ENCODE measurements at regions not wholly inside any gene's neighbourhood (a gene's known extent, or its start where the extent isn't known, plus 50 kb on each side); places are given as distances from the start of the nearest gene placed in this dataset.
"Not testable (repeated sequence)": the region's sequence is repeated elsewhere in the genome, so short reads cannot be mapped to it uniquely, and the experiment has no call there.

DNA sequence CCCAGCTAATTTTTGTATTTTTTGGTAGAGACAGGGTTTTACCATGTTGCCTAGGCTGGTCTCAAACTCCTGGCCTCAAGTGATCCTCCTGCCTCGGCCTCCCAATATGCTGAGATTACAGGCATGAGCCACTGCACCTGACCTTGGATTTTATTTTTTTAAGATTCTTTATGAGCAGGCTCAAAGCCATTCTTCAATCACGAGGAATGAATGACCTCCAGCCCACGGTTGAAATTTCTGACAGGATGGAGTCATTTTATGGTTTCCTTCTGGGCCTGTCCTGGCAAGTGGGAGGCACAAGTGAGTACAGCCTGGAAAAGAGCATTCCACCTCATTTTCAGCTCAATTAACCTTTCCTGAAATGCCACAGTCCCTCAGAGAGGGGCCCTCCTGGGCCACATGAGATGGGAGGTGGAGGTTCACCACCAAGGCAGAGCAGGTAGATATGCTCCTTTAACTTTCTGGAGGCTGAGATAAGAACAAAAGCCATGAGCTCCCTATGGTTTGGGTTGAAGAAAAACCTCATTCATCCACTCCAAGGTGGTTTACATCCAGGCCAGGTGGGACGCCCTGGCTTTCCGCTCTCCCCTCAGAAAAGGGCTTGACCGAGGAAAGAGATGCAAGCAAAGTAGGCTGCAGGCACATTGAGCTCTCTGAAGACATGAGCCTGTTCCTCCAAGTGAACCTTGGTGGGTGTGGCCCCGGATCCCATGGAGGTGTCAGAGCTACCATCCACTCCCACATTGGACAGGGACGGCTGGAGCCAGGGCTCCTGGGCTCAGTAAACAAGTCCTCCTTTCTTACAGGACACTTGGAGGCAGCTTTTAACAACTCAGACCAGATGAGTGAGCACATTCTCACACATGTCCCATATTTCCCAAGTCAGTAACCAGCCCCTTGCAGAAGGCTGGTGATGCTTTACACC, 208.5 kb upstream of the SSTR4 start:
- peaks cover 0 to 2% (median 0%) of the 10 kb centered on the region in 12 donors for H3K9me3 ChIP-seq
- no peak for DNase-seq
- H3K4me3 ChIP-seq = no peak overlapping the region
- ATAC-seq = no peak
- TF ChIP-seq, protein P1, sequence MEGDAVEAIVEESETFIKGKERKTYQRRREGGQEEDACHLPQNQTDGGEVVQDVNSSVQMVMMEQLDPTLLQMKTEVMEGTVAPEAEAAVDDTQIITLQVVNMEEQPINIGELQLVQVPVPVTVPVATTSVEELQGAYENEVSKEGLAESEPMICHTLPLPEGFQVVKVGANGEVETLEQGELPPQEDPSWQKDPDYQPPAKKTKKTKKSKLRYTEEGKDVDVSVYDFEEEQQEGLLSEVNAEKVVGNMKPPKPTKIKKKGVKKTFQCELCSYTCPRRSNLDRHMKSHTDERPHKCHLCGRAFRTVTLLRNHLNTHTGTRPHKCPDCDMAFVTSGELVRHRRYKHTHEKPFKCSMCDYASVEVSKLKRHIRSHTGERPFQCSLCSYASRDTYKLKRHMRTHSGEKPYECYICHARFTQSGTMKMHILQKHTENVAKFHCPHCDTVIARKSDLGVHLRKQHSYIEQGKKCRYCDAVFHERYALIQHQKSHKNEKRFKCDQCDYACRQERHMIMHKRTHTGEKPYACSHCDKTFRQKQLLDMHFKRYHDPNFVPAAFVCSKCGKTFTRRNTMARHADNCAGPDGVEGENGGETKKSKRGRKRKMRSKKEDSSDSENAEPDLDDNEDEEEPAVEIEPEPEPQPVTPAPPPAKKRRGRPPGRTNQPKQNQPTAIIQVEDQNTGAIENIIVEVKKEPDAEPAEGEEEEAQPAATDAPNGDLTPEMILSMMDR (IDR thresholded peaks at IDR 0.05) = no peak
- no peak for TF ChIP-seq POLR2A (IDR thresholded peaks at IDR 0.05)
- 81 to 92% (median 86%) methylated on average over 6 to 8 of the region's 8 CpGs for WGBS, 4 donors
- H3K27ac ChIP-seq = no peak overlapping the region
- H3K27me3 ChIP-seq = peaks cover 0 to 5% (median 0%) of the 10 kb centered on the region in 9 donors
- no peaks in the 10 kb centered on the region for H3K4me1 ChIP-seq
- intact Hi-C loops (cut with DNase I) = no loop called here
- no peaks in the 10 kb centered on the region for H3K36me3 ChIP-seq

DNA sequence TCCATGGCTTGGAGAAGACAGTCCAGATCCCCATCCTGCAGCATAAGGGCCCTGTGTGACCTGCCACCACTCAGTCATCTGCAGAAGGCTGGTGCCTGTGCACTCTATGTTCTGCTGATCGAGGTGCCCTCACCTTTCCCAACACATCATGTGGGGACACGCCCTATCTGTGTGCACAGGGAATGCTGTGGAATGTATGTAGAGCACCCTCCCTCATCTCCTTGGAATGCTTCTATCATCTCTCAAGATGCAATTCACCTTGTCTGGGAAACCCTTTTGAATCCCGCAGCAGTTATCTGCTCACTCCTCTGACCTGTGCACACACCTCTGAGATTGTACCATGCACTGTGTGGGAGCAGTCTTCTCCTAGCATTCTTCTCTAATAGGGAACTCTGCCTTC, 207.2 kb upstream of the SSTR4 start:
- Histone ChIP-seq H3K4me1 (no peaks in the 10 kb centered on the region), H3K27me3 (peaks cover 0 to 5% (median 0%) of the 10 kb centered on the region in 9 donors), H3K9me3 (peaks cover 0 to 2% (median 0%) of the 10 kb centered on the region in 12 donors), H3K36me3 (no peaks in the 10 kb centered on the region), H3K4me3 (no peak overlapping the region), H3K27ac (no peak overlapping the region)
- TF ChIP-seq, protein P1 (IDR thresholded peaks at IDR 0.05) = no peak
- 79 to 93% (median 85%) methylated on average over 3 of the region's 3 CpGs for WGBS, 4 donors
- no peak for DNase-seq
- no peak for ATAC-seq
- intact Hi-C loops (cut with DNase I) = no loop called here

DNA sequence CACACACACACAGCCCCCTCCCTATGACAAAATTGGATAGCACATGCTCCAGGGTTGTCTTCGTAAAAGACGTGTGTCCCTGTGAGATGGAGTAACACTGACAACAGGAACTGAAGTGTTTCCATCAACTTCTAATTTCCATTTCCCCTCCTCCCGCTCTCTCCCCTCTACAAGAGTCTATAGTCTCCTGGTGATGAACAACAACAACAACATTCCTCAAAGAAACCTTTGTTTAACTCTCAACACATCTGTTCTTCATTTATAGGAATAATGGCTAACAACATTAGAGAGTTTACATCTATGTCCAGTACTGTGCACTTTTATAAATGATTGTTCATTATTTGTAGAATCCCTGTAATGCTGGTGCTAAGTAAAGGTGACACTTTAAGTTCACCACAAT, 205.8 kb upstream of the SSTR4 start:
- ATAC-seq (no peak), DNase-seq (no peak)
- Histone ChIP-seq H3K9me3 (peaks cover 0 to 2% (median 0%) of the 10 kb centered on the region in 12 donors), H3K36me3 (no peaks in the 10 kb centered on the region), H3K27me3 (peaks cover 0 to 5% (median 0%) of the 10 kb centered on the region in 9 donors), H3K4me3 (no peak overlapping the region), H3K27ac (no peak overlapping the region), H3K4me1 (no peaks in the 10 kb centered on the region)
- intact Hi-C loops (cut with DNase I) = no loop called here
- WGBS, 4 donors = 65 to 83% (median 78%) methylated on average over 3 of the region's 3 CpGs
- TF ChIP-seq, protein P1 (IDR thresholded peaks at IDR 0.05) = no peak
- TF ChIP-seq POLR2A (IDR thresholded peaks at IDR 0.05) = no peak

DNA sequence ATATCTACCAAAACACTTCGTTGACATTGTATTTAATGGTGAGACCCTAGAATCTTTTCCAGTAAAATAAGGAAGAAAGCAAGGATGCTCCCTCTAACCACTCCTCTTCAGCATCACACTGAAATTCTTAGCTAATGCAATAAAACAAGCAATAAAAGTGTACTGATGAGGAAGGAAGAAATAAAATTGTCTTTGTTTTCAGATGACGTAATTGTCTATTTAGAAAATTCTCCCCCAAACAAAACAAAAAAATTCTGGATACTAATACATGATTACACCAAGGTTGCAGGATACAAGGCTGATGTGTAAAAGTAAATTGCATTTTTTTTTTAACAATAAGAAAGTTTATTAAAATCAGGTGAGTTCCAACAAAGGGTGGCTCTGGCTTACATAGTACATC, 205.0 kb upstream of the SSTR4 start:
- no peak for ATAC-seq
- H3K4me1 ChIP-seq = no peaks in the 10 kb centered on the region
- TF ChIP-seq, protein P1 (IDR thresholded peaks at IDR 0.05) = no peak
- TF ChIP-seq POLR2A (IDR thresholded peaks at IDR 0.05) = no peak
- H3K36me3 ChIP-seq = no peaks in the 10 kb centered on the region
- no peak overlapping the region for H3K27ac ChIP-seq
- WGBS, 4 donors = 55 to 69% (median 62%) methylated on average over 2 of the region's 2 CpGs
- peaks cover 0 to 5% (median 0%) of the 10 kb centered on the region in 9 donors for H3K27me3 ChIP-seq
- H3K9me3 ChIP-seq = peaks cover 0 to 2% (median 0%) of the 10 kb centered on the region in 12 donors
- no peak for DNase-seq
- intact Hi-C loops (cut with DNase I) = no loop called here
- H3K4me3 ChIP-seq = no peak overlapping the region

DNA sequence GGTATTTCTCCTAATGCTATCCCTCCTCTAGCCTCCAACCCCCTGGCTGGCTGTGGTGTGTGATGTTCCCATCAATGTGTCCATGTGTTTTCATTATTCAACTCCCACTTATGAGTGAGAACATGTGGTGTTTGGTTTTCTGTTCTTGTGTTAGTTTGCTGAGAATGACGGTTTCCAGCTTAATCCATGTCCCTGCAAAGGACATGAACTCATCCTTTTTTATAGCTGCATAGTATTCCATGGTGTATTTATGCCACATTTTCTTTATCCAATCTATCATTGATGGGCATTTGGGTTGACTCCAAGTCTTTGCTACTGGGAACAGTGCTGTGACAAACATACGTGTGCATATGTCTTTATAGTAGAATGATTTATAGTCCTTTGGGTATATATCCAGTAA, 204.4 kb upstream of the SSTR4 start:
- DNase-seq; H3K27ac ChIP-seq; H3K36me3 ChIP-seq; H3K4me1 ChIP-seq; H3K4me3 ChIP-seq; H3K27me3 ChIP-seq; intact Hi-C loops (cut with DNase I); H3K9me3 ChIP-seq; ATAC-seq: not testable (repeated sequence)
- WGBS, 4 donors = 62 to 93% (median 89%) methylated on average over 2 of the region's 2 CpGs

All from heart left ventricle (tissue), 16 donors.